PC-9 (cell line): ENCODE measurements at regions not wholly inside any gene's neighbourhood (a gene's known extent, or its start where the extent isn't known, plus 50 kb on each side); places are given as distances from the start of the nearest gene placed in this dataset.

Experiments
- BruUV-seq: library from RNA; stranded (reverse); fragments of 400-500 nt; replicated peaks from 2 replicates; lab custom pipeline; 2021; lab: Mats Ljungman, UMichigan
- CTCF ChIA-PET: fragments of 300-600 bp; sonication (Branson Sonifier 250); formaldehyde crosslinking; loops from one replicate; lab custom pipeline; 2022; ENCODE audit warnings: antibody characterized with exemption; lab: Charles Lee
- POLR2A ChIA-PET: fragments of 300-600 bp; sonication (Branson Sonifier 250); formaldehyde crosslinking; loops from one replicate; lab custom pipeline; 2022; ENCODE audit warnings: antibody characterized with exemption; ENCODE audit not compliant: unreplicated experiment; lab: Charles Lee
- DNase-seq, 2 experiments: peaks; one replicate each; pipeline versions ENCODE4 v3.0.0 to v3.0.0-alpha.2; 2015 to 2022; ENCODE audit warnings: mixed read lengths in 1 of 2
- H2AFZ ChIP-seq: fragments of 200-600 bp; sonication (generic); 2 replicates; pipeline ENCODE4 v1.8.1; 2017; ENCODE audit warnings: antibody characterized with exemption
- H3F3A ChIP-seq: fragments of 200-600 bp; sonication (generic); 2 replicates; pipeline ENCODE4 v1.8.1; 2017; ENCODE audit warnings: antibody characterized with exemption, mild to moderate bottlenecking, low read depth; ENCODE audit not compliant: insufficient read depth
- H3K27ac ChIP-seq: fragments of 200-600 bp; sonication (generic); 2 replicates; pipeline ENCODE4 v1.6.1; 2016; ENCODE audit warnings: mixed run types
- H3K27me3 ChIP-seq: fragments of 200-600 bp; sonication (generic); 2 replicates; pipeline ENCODE4 v1.6.1; 2016; ENCODE audit warnings: low read depth, mixed run types; ENCODE audit not compliant: insufficient read depth
- H3K36me3 ChIP-seq: fragments of 200-600 bp; sonication (generic); 2 replicates; pipeline ENCODE4 v1.6.1; 2016; ENCODE audit warnings: low read depth, mixed run types
- H3K4me1 ChIP-seq: fragments of 200-600 bp; sonication (generic); replicated peaks from 2 replicates; pipeline ENCODE4 v1.6.1; 2016; ENCODE audit warnings: mixed run types; ENCODE audit not compliant: insufficient read depth
- H3K4me2 ChIP-seq: fragments of 200-600 bp; sonication (generic); 2 replicates; pipeline ENCODE4 v1.6.1; 2017; ENCODE audit warnings: mixed run types
- H3K4me3 ChIP-seq: fragments of 200-600 bp; sonication (generic); 2 replicates; pipeline ENCODE4 v1.6.1; 2016; ENCODE audit warnings: mixed run types
- H3K79me2 ChIP-seq: fragments of 200-600 bp; sonication (generic); 2 replicates; pipeline ENCODE4 v1.6.1; 2017; ENCODE audit warnings: low read depth, mixed run types
- H3K9me2 ChIP-seq: fragments of 200-600 bp; sonication (generic); 2 replicates; pipeline ENCODE4 v1.8.1; 2017; ENCODE audit warnings: mild to moderate bottlenecking; ENCODE audit not compliant: insufficient read depth
- H3K9me3 ChIP-seq: fragments of 200-600 bp; sonication (generic); 2 replicates; pipeline ENCODE4 v1.8.1; 2016; ENCODE audit warnings: low read depth; ENCODE audit not compliant: insufficient read depth
- H4K20me1 ChIP-seq: fragments of 200-600 bp; sonication (generic); 2 replicates; pipeline ENCODE4 v1.8.1; 2017; ENCODE audit not compliant: insufficient read depth
- EZH2 ChIP-seq: fragments of 200-600 bp; sonication (generic); IDR thresholded peaks from 2 replicates; pipeline ENCODE4 v1.8.0; 2017; ENCODE audit warnings: antibody characterized with exemption, low read depth
- intact Hi-C: fragments of 100-400 bp; cut with micrococcal nuclease; formaldehyde crosslinking; loops from one replicate; pipeline ENCODE4 v1.10.0; 2022; ENCODE audit not compliant: unreplicated experiment
- TF ChIP-seq, protein P1 (sequence below): fragments of 200-600 bp; sonication (generic); conservative IDR thresholded peaks from 2 replicates; pipeline ENCODE4 v1.6.1; 2017; ENCODE audit warnings: mixed run types, antibody characterized with exemption, mild to moderate bottlenecking, moderate library complexity

DNA sequence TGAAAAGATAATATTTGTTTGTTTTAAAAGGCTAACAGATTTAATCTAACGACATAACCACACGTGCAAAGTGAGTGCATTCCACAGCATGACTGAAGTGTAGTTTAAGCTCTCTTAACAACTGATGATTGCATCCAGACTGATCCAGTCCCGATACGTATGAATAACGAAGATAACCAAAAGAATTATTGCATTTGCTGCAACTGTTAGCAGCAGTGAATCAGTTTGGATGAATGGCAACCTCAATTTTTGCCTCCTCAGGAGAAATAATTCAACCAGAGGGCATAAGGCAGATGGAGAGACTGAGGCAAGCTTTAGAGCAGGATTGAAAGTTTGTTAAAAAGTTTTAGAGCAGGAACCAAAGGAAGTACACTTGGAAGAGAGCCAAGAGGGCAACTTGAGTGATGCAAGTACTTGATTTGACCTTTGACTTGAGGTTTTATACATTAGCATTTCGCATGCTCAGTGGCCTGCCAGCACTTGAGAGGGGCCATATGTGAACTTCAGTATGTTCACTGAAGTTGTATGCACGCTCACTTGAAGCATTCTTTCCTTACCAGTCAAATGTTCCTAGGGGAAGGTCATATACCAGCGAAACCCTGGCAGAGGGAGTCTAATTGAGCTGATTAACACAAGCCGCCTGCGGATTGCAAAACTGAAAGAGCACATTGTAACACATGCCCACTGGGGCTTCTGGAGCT is 835.0 kb upstream of the PCDH20 start:
- H3K4me1 ChIP-seq = no peaks in the 10 kb centered on the region
- no peak overlapping the region for H3K27ac ChIP-seq
- DNase-seq = no peak
- no peaks in the 10 kb centered on the region for H4K20me1 ChIP-seq
- H3K79me2 ChIP-seq = no peaks in the 10 kb centered on the region
- intact Hi-C loops = no loop called here
- H3K4me2 ChIP-seq = no peak overlapping the region
- no peak overlapping the region for H2AFZ ChIP-seq
- H3K9me3 ChIP-seq = no peaks in the 10 kb centered on the region
- CTCF ChIA-PET = no interaction called here
- TF ChIP-seq, protein P1, sequence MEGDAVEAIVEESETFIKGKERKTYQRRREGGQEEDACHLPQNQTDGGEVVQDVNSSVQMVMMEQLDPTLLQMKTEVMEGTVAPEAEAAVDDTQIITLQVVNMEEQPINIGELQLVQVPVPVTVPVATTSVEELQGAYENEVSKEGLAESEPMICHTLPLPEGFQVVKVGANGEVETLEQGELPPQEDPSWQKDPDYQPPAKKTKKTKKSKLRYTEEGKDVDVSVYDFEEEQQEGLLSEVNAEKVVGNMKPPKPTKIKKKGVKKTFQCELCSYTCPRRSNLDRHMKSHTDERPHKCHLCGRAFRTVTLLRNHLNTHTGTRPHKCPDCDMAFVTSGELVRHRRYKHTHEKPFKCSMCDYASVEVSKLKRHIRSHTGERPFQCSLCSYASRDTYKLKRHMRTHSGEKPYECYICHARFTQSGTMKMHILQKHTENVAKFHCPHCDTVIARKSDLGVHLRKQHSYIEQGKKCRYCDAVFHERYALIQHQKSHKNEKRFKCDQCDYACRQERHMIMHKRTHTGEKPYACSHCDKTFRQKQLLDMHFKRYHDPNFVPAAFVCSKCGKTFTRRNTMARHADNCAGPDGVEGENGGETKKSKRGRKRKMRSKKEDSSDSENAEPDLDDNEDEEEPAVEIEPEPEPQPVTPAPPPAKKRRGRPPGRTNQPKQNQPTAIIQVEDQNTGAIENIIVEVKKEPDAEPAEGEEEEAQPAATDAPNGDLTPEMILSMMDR = no peak
- TF ChIP-seq EZH2 = no peak
- no TSS peak for BruUV-seq
- POLR2A ChIA-PET = no interaction called here
- H3K9me2 ChIP-seq = no peaks in the 10 kb centered on the region
- no peaks in the 10 kb centered on the region for H3K36me3 ChIP-seq
- no peak overlapping the region for H3K4me3 ChIP-seq
- no peaks in the 10 kb centered on the region for H3K27me3 ChIP-seq
- no peaks in the 10 kb centered on the region for H3F3A ChIP-seq

DNA sequence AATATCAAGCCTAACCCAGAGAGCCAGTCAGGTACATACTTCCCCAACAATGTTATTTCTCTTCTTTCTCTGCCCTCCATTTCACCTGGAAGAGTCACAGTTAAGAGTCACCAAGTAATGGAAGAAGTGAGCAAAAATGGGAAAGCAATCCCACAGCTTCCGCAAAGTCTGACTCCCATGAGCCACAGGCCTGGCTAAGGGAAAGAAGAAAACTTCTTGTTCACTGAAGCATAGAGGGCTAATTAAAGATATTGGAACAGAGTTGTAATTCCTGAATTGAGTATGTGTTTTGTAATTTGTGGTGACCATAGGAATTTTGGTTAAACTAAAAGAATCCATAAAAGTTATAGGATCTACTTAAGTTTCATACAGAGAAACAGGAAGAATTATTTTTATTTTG is 830.9 kb upstream of the PCDH20 start:
- no peaks in the 10 kb centered on the region for H4K20me1 ChIP-seq
- TF ChIP-seq, protein P1 = no peak
- TF ChIP-seq EZH2 = no peak
- no TSS peak for BruUV-seq
- H3F3A ChIP-seq = no peaks in the 10 kb centered on the region
- no peaks in the 10 kb centered on the region for H3K27me3 ChIP-seq
- H3K79me2 ChIP-seq = no peaks in the 10 kb centered on the region
- POLR2A ChIA-PET = no interaction called here
- H3K4me1 ChIP-seq = no peaks in the 10 kb centered on the region
- DNase-seq = no peak
- H3K9me3 ChIP-seq = no peaks in the 10 kb centered on the region
- H3K36me3 ChIP-seq = no peaks in the 10 kb centered on the region
- H2AFZ ChIP-seq = no peak overlapping the region
- no peaks in the 10 kb centered on the region for H3K9me2 ChIP-seq
- H3K27ac ChIP-seq = no peak overlapping the region
- intact Hi-C loops = no loop called here
- H3K4me2 ChIP-seq = no peak overlapping the region
- H3K4me3 ChIP-seq = no peak overlapping the region
- CTCF ChIA-PET = no interaction called here

DNA sequence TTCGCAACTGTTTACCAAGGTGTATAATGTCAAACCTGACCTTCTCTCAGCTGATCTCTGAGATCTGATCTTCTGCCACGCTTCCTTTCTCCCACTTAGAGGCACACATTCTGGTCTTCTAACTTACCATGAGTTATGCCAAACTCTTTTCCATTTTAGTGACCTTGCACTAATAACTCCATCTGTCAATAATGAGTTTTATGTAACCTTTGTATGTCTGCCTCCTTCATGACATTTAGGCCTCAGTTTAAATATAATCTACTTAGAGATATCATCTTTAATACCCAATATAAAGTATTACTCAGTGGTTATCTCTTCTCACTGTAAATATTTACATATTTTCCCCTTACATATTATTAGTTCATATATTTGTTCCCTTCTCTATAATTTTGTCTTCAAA is 827.5 kb upstream of the PCDH20 start:
- no peak overlapping the region for H3K27ac ChIP-seq
- H3K36me3 ChIP-seq = no peaks in the 10 kb centered on the region
- H4K20me1 ChIP-seq = no peaks in the 10 kb centered on the region
- H3K4me1 ChIP-seq = no peaks in the 10 kb centered on the region
- no peak overlapping the region for H3K4me3 ChIP-seq
- H3K79me2 ChIP-seq = no peaks in the 10 kb centered on the region
- H3K9me2 ChIP-seq = no peaks in the 10 kb centered on the region
- H3F3A ChIP-seq = no peaks in the 10 kb centered on the region
- no peak for TF ChIP-seq EZH2
- TF ChIP-seq, protein P1 = no peak
- no peaks in the 10 kb centered on the region for H3K9me3 ChIP-seq
- DNase-seq = no peak
- POLR2A ChIA-PET = no interaction called here
- no peaks in the 10 kb centered on the region for H3K27me3 ChIP-seq
- H3K4me2 ChIP-seq = no peak overlapping the region
- H2AFZ ChIP-seq = no peak overlapping the region
- intact Hi-C loops = no loop called here
- no TSS peak for BruUV-seq
- CTCF ChIA-PET = no interaction called here
